HG03354 (cell line): ENCODE measurements at regions not wholly inside any gene's neighbourhood (a gene's known extent, or its start where the extent isn't known, plus 50 kb on each side); places are given as distances from the start of the nearest gene placed in this dataset.

Experiments
- ATAC-seq: cut with Tn5 transposase; IDR thresholded peaks from one replicate; pipeline ENCODE4 v1.9.1; 2021; ENCODE audit warnings: mild to moderate bottlenecking; ENCODE audit not compliant: unreplicated experiment, poor library complexity, severe bottlenecking

DNA sequence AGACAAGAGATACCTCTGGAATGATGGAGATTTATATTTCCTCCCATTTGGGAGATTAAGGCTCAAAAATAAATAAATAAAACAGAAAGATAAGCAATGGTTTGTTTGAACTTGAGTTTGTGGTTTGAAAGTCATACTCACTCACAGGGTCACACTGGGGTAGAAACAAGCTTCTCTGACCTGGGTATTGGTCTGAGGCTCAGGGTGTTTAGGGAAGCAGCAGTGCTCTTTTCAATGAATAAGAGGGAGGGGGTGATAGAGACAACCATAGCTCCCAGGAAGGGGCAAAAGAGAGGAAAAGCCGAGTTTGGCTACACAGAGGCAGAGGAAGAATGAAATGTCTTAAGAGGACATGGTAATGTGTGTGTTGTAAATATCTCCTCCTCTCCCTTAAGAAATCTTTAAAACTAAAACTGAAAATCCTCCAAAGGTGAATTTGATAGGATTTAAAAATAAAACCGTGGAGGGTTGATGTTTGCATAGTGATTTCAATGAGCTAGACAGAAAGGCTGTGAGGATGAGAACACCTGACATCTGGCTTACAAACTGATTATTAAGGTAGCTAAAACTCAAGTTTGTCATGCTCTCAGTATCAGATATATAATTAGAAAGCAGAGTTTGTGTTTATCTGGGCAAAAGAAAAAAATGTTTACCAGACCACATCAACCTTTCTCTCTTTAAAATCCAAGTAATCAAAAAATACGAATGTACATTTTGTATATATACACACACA, 159.9 kb upstream of the TMEFF2 start:
- ATAC-seq, result no peak

DNA sequence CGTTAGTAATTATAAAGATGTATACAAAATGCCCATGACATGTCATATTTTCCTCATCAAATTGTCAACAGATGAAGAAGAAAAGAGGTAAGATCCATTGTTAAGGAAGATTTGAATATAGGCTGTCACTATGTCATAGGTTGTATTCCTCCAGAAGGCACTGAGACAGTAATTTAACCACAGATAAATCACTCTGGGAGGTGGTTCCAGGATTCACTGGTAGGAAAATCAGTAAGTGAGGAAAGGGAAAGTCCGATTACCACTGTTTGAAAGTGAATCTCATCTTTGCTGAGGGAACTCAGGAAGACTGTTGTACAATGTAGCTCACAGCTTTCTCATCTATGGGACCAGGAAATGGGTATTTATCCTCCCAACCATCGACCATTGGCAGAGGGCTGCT, 152.8 kb upstream of the TMEFF2 start:
- no peak for ATAC-seq

DNA sequence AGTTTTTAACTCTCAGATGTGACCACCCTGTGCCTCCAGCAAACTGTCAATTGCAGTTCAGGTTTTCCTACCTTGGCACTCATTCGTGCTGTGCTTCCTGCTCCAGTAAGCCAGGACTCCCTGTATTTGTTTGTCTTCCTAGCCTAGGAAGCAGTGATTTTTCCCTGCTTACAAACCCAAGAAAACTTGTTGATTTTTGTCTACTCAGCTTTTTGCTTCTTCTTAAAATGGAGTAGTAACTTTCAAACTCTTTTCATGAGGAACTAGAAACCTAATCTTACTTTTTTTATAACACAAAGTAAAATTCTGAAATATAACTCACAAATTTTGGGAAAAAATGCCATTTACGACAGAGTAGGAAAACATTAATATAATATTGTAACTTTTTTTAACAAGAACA, 150.6 kb upstream of the TMEFF2 start:
- ATAC-seq, result no peak

DNA sequence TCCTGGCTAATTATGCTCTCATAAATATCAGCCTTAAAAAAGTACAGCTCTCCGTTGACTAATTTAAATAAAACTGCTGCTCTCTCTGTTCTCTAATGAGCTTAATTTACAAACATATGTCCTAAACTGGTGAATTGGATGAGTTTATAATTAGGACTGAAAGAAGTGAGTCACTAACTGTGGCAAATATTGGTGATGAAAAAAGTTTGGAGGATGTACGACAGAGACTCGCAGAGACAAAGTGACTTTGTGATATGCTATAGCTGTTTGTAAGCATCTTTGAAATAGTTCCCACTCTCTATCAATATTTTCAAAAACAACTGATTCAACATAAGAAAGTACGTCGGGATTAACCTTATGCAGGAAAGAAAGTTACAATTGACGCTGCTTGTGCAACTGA, 138.9 kb upstream of the TMEFF2 start:
- no peak for ATAC-seq

DNA sequence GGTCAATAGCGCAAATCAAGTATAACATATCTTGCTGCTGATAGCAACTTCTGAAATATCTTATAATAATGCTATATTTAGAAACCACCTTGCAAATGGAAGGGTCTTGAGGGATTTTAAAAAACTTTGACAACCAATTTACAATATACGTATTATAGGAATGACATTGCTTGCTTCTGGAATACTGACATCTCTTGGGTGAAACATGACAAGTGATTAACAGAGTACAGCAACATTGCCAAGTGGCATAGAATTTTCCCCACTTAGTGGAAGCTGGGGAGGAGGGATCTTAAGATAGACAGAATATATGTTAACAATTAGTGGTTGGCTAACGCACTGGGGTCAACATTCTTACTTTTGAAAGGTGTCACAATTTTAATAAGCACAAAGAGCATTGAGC, 133.6 kb upstream of the TMEFF2 start:
- no peak for ATAC-seq

DNA sequence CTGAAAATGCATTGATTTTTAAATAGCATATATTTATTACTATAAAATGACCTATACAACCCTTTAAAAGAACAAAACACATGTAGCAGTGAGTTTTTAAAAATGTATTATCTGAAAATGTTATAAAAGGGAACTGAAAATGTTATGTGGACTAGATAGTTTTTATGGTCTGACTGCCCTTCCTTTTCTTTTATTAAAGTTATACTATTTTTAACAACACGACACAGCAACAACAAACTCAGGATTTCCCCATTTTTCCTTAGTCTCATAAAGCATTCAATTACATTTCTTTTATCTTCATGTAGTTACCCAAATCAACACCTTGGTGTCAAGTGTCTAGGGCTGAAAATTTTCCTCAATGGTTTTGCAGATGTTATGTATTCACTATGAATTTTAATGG, 132.8 kb upstream of the TMEFF2 start:
- no peak for ATAC-seq

DNA sequence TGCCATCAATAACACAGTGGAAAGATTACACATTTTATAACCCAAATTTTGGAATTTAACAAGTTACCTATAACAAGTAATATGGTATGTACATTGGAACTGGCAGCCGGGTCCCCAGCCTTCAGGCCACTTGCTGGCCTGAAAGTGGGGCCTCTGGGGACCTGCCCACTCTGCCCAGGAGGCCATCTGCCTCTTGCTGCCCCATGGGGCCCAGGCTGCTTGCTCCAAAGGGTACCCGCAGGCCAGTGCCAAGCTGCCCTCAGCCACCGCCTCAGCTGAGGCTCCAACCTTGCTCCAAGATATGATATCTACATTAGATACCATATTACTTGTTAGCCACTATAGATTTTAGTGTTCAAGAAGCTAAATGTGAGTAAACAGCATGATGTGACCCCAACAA, 120.8 kb upstream of the TMEFF2 start:
- ATAC-seq, result no peak

DNA sequence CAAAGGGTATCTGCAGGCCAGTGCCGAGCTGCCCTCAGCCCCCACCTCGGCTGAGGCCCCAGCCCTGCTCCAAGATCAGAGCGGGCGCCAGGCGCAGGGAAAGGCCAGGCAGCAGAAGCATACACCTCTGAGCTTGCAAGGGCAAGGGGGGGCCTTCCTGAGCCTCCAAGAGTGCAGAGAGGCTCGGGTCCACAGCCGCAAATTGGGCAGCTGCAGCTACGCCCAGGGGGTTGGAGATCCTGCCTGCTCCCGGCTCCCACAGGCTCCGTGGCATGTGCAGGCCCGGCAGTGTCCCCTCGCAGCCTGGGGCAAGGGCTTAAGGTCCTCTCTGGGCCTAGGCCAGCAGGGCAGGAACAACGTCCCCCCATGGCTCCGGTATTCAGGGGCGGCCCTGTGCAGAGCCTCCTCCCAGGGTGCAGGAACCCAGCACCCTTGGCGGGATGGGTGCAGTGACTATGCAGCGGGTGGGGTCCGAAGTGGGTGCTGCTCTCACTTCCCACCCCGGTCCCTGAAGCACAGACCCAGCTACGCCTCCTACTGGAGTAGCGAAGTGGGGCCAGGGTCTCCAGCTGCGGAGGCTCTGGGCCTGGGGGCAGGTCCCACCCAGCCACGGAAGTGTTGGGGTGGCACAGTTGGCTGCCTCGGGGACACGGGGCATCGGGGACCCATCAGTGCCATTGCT, 120.2 kb upstream of the TMEFF2 start:
- no peak for ATAC-seq

DNA sequence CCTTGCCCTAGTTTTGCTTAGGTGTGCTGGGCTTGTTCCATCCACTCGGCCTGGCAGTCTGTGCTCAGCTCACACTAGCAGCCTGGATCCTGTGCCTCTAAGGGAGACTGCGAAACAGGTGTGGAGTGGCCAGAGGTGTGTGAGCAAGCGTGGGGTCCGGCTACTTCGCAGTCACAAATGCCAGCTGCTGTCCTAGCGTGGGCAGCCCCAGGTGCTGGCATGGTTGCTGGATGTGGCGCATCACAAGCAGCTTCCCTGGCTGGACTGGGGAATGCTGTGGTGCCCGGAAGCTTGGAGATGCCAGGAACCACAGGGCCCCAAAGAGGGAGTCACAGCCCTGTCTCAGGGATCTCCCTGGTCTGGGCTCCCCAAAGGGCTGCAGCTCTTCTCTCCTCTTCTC, 119.0 kb upstream of the TMEFF2 start:
- ATAC-seq, result no peak

DNA sequence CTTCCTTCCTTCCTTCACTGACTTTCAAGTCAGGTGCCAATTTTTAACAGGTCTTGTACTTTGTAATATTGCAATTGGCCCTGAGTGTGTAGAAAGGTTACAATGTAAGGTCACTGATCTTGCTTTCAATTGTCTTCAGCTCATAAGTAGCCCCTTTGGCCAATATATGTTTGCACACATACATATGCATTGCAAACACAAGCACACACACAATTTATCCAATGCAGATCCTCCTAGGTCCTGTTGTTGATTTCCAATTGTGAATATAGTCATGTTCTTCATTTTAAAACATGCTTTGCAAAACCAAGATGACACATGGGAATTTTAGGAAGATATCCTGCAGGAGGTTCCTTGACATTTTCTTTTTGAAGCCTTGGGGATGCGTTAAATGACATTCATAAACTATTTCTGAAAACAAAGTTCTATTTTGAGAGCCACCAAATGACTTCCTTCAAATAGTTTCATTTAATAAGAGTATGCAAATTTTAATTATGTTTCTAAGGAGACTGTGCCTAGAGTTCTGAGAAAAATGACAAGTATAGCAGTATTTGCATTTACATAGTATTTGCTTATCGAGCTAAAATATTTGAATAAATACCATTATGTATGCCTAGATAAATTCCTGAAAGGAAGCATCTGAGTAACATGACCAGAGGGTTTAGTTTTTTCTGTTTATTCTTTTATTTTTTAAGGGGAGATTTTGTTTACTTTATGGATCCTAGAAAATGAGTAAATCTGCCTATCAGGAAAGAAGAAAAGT, 117.1 kb upstream of the TMEFF2 start:
- no peak for ATAC-seq

DNA sequence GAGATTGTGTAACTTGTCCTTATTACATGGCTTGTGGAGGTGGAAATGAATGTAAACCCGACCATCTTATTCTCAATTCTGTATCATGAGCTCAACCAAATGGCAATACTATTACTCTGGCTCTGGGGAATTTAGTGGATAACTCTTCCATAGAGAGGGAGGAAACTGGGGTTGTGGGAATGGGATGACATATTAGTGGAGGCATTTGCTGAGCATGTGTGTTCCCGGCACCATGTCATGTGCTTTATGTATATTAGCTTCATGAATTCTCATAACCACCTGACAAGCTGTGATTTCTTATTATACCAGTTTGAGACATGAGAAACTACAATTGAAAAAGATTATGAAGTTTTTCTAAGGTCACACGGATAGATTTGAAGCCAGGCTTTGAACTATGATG, 112.8 kb upstream of the TMEFF2 start:
- no peak for ATAC-seq

DNA sequence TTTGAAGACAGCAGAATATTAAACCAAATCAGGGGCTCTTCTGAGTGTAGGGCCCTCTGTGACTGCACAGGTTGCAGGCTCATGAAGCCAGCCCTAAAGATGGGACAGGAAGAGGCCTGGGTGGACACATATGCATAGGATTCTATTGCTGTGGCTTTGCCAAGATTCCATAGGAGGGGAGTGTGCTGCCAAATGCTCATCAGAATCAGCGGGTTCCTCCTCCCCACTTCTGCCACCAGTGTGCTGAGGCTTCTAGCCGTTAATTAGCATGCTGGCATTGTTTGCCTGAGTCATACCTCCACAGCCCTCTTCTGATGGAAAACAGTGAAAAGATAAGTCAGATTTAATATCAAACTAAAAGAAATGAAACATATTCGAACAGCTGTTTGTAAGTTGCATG, 103.9 kb upstream of the TMEFF2 start:
- ATAC-seq, result no peak

DNA sequence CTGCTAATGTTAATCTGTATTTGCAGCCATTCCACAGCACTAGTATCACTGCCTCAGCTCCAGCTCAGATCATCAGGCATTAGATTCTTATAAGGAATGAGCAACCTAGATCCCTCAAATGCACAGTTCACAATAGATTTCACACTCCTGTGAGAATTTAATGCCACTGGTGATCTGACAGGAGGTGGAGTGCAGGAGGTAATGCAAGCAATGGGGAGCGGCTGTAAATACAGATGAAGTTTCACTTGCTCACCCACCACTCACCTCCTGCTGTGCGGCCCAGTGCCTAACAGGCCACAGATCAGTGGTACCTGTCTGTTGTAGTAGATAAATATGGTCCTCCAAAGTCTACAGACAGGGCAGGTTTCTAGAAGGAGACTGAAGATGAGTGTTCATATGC, 97.7 kb upstream of the TMEFF2 start:
- ATAC-seq, result no peak

DNA sequence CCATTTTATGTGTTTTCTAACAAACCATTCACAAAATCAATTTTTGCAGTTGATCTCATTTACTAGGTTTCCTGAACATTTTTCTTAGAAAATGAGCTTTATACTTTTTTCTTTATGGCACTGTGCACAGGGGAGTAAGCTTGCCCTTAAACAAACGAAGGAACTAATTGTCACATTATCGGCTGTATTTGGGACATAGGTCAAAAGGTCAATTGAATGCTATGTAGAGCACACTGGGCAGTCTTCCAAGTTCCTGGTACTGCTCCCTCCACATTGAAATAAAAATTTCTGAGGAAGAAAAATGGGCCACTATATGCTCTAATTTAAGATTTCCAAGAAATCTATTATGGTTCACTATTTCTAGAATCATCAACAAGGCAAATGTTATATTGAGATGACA, 93.6 kb upstream of the TMEFF2 start:
- ATAC-seq, result no peak

DNA sequence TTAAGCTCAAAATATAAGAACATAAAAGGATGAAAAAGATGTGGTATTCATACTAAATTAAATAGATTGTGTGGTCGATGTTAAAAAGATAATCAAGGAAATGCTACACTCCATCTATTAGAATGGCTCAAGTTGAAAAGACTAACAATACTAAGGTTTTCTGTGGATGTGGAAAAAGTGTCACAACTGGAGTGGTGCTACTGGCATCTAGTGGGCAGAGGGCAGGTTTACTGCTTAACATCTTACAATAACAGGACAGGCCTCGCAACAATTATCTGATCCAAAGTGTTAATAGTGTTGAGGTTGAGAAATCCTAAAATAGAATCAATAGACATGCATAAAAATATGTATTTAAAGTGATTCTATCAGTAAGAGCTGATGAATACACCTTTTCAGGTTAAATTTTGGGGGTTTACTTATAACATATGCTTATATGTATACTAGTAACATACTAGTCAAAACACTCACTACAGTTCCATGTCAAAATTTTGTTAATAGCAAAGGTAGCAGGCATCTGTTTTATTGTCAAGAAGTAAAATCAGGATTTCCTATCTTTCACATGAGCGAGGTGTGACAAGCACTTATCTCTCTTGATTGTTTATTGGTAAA, 91.5 kb upstream of the TMEFF2 start:
- no peak for ATAC-seq

DNA sequence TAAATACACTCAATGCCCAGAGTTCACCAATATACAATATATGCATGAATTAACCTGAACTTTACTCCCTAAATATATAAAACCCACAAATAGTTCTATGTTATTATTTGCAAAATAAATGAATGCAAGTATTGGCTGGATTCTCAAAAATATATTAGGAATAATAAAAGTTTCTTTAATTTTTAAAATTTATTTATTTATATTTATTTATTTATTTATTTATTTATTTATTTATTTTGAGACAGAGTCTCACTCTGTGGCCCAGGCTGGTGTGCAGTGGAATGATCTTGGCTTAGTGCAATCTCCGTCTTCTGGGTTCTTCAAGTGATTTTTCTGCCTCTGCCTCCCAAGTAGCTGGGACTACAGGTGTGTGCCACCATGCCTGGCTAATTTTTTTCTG, 88.7 kb upstream of the TMEFF2 start:
- ATAC-seq, result no peak

DNA sequence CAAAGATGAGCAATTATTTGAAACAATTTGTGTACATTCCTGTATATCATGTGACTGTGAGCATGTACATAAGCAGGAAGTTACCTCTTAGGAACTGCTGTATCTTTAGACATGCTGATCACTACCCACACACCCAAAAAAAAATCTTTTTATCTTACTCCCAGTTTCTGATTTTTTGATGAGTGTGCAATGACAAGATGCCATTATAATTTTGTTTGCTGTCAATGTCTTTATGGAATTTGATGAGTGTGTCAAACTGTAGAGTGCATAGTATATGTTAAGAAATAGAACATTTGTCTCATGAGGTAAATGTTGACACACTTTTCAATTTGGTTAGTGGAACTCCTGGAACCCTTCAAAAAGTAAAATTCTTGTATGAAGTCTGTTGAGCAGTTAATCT, 84.0 kb upstream of the TMEFF2 start:
- no peak for ATAC-seq

DNA sequence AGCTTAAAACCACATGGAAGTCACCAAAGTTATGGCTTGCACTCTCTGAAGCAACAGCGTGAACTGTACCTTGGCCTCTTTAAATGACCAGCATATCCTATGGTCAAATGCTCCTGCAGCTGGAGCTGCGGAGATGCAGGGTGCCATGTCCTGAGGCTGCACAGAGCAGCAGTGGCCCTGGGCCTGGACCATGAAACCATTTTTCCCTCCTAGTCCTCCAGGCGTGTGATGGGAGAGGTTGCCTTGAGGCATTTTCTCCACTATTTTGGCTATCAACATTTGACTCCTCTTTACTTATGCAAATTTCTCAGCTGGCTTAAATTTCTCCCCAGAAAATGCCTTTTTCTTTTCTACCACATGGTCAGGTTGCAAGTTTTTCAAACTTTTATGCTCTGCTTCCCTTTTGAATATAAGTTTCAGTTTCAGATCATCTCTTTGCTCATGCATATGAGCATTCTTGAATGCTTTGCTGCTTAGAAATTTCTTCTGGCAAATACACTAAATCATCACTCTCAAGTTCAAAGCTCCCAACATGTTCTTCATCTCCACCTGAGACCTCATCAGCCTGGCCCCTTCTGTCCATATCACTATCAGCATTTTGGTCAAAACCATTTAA, 82.9 kb upstream of the TMEFF2 start:
- ATAC-seq, result no peak

DNA sequence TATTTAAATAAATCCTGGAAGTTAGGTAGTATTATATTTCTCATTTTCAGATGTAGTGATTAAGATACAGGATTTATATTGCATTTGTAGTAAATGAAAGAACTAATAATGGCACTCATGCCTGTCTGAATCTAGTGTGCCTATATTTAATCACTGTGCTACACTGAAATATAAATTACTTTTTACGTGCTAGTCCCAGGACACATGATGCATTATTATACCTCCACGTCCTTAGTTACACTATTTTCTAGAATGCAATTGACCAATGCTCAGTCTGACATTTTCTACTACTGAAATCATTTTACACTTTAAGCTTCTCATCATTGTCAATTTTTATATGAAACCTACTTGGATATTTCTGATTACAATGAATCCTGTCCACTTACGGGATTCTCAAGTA, 80.9 kb upstream of the TMEFF2 start:
- no peak for ATAC-seq

DNA sequence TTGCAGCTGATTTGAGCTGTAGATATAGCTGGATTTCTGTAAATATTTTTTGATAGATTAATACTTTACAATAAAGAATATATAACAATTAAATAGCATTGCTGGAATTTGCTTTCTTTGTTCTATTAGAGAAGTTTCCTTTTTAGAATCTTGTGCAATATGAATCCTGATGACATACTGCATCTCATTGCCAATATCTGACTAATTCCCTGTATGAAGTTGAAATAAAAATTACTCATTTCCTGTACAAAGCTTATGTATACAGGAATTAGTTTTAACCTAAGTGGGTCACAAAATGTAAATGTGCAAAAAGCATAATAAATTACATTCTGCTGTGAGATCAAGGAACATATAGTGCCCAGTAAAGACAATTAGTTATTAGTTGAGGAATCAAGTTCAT, 72.8 kb upstream of the TMEFF2 start:
- ATAC-seq, result no peak
